ENCODE measurements at regions not wholly inside any gene's neighbourhood (a gene's known extent, or its start where the extent isn't known, plus 50 kb on each side); places are given as distances from the start of the nearest gene placed in this dataset.
A peak's percentile ranks its signal among the peaks of the same experiment; 100 is the strongest.

DNA sequence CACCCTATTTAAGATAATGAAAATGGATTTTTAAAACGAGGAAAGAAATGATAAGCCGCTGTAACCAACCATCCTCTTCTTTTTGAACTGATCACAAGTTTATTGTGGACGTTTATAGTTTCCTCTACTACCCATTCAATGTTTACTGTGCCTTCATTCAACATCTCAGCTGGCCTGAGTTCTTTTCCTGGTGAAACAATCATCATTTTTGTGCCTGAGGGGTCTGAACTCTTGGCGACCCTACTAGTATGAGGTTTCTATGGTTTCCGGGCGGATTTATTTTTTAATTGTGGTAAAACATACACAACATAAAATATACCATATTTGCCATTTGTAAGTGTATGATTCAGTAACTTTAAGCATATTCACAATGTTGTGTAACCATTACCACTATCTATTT lies 100.7 kb downstream of the SPRY1 start (continued):
- TF ChIP-seq, protein P1, sequence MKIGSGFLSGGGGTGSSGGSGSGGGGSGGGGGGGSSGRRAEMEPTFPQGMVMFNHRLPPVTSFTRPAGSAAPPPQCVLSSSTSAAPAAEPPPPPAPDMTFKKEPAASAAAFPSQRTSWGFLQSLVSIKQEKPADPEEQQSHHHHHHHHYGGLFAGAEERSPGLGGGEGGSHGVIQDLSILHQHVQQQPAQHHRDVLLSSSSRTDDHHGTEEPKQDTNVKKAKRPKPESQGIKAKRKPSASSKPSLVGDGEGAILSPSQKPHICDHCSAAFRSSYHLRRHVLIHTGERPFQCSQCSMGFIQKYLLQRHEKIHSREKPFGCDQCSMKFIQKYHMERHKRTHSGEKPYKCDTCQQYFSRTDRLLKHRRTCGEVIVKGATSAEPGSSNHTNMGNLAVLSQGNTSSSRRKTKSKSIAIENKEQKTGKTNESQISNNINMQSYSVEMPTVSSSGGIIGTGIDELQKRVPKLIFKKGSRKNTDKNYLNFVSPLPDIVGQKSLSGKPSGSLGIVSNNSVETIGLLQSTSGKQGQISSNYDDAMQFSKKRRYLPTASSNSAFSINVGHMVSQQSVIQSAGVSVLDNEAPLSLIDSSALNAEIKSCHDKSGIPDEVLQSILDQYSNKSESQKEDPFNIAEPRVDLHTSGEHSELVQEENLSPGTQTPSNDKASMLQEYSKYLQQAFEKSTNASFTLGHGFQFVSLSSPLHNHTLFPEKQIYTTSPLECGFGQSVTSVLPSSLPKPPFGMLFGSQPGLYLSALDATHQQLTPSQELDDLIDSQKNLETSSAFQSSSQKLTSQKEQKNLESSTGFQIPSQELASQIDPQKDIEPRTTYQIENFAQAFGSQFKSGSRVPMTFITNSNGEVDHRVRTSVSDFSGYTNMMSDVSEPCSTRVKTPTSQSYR (CRISPR knock-in tag; IDR thresholded peaks at IDR 0.05): no peak
- TF ChIP-seq NR2C2 (CRISPR knock-in tag; IDR thresholded peaks at IDR 0.05): no peak
- TF ChIP-seq, protein P2, sequence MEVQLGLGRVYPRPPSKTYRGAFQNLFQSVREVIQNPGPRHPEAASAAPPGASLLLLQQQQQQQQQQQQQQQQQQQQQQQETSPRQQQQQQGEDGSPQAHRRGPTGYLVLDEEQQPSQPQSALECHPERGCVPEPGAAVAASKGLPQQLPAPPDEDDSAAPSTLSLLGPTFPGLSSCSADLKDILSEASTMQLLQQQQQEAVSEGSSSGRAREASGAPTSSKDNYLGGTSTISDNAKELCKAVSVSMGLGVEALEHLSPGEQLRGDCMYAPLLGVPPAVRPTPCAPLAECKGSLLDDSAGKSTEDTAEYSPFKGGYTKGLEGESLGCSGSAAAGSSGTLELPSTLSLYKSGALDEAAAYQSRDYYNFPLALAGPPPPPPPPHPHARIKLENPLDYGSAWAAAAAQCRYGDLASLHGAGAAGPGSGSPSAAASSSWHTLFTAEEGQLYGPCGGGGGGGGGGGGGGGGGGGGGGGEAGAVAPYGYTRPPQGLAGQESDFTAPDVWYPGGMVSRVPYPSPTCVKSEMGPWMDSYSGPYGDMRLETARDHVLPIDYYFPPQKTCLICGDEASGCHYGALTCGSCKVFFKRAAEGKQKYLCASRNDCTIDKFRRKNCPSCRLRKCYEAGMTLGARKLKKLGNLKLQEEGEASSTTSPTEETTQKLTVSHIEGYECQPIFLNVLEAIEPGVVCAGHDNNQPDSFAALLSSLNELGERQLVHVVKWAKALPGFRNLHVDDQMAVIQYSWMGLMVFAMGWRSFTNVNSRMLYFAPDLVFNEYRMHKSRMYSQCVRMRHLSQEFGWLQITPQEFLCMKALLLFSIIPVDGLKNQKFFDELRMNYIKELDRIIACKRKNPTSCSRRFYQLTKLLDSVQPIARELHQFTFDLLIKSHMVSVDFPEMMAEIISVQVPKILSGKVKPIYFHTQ (CRISPR knock-in tag; IDR thresholded peaks at IDR 0.05): no peak
- TF ChIP-seq ZNF138 (CRISPR knock-in tag; conservative IDR thresholded peaks at IDR 0.05): no peak
- TF ChIP-seq ELF4 (CRISPR knock-in tag; IDR thresholded peaks at IDR 0.05; ENCODE audit: low read depth): no peak
- TF ChIP-seq CREB1 (CRISPR knock-in tag; IDR thresholded peaks at IDR 0.05): no peak
- TF ChIP-seq, protein P3, sequence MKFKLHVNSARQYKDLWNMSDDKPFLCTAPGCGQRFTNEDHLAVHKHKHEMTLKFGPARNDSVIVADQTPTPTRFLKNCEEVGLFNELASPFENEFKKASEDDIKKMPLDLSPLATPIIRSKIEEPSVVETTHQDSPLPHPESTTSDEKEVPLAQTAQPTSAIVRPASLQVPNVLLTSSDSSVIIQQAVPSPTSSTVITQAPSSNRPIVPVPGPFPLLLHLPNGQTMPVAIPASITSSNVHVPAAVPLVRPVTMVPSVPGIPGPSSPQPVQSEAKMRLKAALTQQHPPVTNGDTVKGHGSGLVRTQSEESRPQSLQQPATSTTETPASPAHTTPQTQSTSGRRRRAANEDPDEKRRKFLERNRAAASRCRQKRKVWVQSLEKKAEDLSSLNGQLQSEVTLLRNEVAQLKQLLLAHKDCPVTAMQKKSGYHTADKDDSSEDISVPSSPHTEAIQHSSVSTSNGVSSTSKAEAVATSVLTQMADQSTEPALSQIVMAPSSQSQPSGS (CRISPR knock-in tag; IDR thresholded peaks at IDR 0.05; ENCODE audit: borderline replicate concordance, low read depth): no peak

DNA sequence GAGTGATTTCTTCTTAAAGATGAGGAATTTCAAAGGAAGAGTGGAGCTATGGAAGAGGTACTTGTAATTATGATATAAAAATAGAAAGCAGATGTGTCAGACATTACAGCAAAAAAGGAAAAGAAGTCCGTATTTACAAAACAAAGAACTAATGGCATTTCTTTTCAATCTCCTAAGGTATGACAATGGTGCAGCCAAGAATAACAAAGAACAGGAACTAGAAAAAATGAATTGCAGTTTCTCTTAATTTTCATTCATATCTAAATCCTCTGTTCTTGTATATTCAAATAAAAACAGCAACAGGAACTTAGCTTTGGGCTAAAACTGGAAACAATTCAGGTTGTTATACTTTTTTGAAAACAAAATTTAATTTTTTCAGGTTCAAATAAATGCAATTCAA lies 105.1 kb downstream of the SPRY1 start:
- peaks cover 44% of the 10 kb centered on the region for H3K9me3 Mint-ChIP-seq
- ChIA-PET CTCF (interaction anchor here (1.2 kb wide), 1 partner anchor 105 kb away, joined by 4 read pairs; the partner anchor contains the start of gene SPRY1), POLR2A (interaction anchor here (0.6 to 0.7 kb wide), 2 partner anchors 23 to 90 kb away, joined by 4 to 7 read pairs; no protein-coding TSS in a partner anchor)
- peaks cover 37% of the 10 kb centered on the region for H3K4me1 Mint-ChIP-seq
- ATAC-seq (no peak), DNase-seq (ENCODE audit: low spot score) (no peak)
- H3K27ac Mint-ChIP-seq: peak overlapping the region; percentile 80
- H3K4me3 Mint-ChIP-seq: no peak overlapping the region
- H3K36me3 Mint-ChIP-seq: peaks cover 48% of the 10 kb centered on the region
- H3K27me3 Mint-ChIP-seq (ENCODE audit: low read depth): peaks cover 4% of the 10 kb centered on the region; the same call in 1 of the 2 replicates
- TF ChIP-seq MXD4 (CRISPR knock-in tag; IDR thresholded peaks at IDR 0.05; ENCODE audit: borderline replicate concordance) (no peak), ZNF121 (CRISPR knock-in tag; IDR thresholded peaks at IDR 0.05) (no peak), GABPB1 (CRISPR knock-in tag; IDR thresholded peaks at IDR 0.05) (no peak)
- TF ChIP-seq, protein P4, sequence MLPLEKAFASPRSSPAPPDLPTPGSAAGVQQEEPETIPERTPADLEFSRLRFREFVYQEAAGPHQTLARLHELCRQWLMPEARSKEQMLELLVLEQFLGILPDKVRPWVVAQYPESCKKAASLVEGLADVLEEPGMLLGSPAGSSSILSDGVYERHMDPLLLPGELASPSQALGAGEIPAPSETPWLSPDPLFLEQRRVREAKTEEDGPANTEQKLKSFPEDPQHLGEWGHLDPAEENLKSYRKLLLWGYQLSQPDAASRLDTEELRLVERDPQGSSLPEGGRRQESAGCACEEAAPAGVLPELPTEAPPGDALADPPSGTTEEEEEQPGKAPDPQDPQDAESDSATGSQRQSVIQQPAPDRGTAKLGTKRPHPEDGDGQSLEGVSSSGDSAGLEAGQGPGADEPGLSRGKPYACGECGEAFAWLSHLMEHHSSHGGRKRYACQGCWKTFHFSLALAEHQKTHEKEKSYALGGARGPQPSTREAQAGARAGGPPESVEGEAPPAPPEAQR (CRISPR knock-in tag; IDR thresholded peaks at IDR 0.05): no peak
- TF ChIP-seq, protein P5, sequence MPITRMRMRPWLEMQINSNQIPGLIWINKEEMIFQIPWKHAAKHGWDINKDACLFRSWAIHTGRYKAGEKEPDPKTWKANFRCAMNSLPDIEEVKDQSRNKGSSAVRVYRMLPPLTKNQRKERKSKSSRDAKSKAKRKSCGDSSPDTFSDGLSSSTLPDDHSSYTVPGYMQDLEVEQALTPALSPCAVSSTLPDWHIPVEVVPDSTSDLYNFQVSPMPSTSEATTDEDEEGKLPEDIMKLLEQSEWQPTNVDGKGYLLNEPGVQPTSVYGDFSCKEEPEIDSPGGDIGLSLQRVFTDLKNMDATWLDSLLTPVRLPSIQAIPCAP (CRISPR knock-in tag; IDR thresholded peaks at IDR 0.05): no peak
- TF ChIP-seq, protein P6, sequence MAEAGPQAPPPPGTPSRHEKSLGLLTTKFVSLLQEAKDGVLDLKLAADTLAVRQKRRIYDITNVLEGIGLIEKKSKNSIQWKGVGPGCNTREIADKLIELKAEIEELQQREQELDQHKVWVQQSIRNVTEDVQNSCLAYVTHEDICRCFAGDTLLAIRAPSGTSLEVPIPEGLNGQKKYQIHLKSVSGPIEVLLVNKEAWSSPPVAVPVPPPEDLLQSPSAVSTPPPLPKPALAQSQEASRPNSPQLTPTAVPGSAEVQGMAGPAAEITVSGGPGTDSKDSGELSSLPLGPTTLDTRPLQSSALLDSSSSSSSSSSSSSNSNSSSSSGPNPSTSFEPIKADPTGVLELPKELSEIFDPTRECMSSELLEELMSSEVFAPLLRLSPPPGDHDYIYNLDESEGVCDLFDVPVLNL (CRISPR knock-in tag; IDR thresholded peaks at IDR 0.05; ENCODE audit: borderline replicate concordance, low read depth): no peak
- TF ChIP-seq, protein P7, sequence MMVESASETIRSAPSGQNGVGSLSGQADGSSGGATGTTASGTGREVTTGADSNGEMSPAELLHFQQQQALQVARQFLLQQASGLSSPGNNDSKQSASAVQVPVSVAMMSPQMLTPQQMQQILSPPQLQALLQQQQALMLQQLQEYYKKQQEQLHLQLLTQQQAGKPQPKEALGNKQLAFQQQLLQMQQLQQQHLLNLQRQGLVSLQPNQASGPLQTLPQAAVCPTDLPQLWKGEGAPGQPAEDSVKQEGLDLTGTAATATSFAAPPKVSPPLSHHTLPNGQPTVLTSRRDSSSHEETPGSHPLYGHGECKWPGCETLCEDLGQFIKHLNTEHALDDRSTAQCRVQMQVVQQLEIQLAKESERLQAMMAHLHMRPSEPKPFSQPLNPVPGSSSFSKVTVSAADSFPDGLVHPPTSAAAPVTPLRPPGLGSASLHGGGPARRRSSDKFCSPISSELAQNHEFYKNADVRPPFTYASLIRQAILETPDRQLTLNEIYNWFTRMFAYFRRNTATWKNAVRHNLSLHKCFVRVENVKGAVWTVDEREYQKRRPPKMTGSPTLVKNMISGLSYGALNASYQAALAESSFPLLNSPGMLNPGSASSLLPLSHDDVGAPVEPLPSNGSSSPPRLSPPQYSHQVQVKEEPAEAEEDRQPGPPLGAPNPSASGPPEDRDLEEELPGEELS (CRISPR knock-in tag; IDR thresholded peaks at IDR 0.05): no peak
- TF ChIP-seq, protein P8, sequence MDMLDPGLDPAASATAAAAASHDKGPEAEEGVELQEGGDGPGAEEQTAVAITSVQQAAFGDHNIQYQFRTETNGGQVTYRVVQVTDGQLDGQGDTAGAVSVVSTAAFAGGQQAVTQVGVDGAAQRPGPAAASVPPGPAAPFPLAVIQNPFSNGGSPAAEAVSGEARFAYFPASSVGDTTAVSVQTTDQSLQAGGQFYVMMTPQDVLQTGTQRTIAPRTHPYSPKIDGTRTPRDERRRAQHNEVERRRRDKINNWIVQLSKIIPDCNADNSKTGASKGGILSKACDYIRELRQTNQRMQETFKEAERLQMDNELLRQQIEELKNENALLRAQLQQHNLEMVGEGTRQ (CRISPR knock-in tag; IDR thresholded peaks at IDR 0.05): no peak
- TF ChIP-seq, protein P9, sequence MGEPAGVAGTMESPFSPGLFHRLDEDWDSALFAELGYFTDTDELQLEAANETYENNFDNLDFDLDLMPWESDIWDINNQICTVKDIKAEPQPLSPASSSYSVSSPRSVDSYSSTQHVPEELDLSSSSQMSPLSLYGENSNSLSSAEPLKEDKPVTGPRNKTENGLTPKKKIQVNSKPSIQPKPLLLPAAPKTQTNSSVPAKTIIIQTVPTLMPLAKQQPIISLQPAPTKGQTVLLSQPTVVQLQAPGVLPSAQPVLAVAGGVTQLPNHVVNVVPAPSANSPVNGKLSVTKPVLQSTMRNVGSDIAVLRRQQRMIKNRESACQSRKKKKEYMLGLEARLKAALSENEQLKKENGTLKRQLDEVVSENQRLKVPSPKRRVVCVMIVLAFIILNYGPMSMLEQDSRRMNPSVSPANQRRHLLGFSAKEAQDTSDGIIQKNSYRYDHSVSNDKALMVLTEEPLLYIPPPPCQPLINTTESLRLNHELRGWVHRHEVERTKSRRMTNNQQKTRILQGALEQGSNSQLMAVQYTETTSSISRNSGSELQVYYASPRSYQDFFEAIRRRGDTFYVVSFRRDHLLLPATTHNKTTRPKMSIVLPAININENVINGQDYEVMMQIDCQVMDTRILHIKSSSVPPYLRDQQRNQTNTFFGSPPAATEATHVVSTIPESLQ (CRISPR knock-in tag; IDR thresholded peaks at IDR 0.05): no peak

All from WTC11 (cell line).